WTC11 (cell line): ENCODE measurements at regions not wholly inside any gene's neighbourhood (a gene's known extent, or its start where the extent isn't known, plus 50 kb on each side); places are given as distances from the start of the nearest gene placed in this dataset.

Experiments used
- ATAC-seq: fragments of 200-7000 bp; cut with Tn5 transposase; 2 replicates; pipeline ENCODE4 v1.10.0; 2021; ENCODE audit warnings: mild to moderate bottlenecking, moderate library complexity
- CTCF ChIA-PET: fragments of 300-600 bp; sonication (Branson Sonifier 250); formaldehyde crosslinking; loops from one replicate; lab custom pipeline; 2021; ENCODE audit warnings: antibody characterized with exemption; lab: Charles Lee
- POLR2A ChIA-PET: fragments of 350-600 bp; sonication (Branson Sonifier 250); formaldehyde crosslinking; loops from one replicate; lab custom pipeline; 2021; ENCODE audit warnings: antibody characterized with exemption; lab: Charles Lee
- DNase-seq: peaks from one replicate; pipeline ENCODE4 v3.0.0; 2021; ENCODE audit warnings: low spot score
- H3K27ac Mint-ChIP-seq: 2 replicates; pipeline ENCODE4 v1.8.0; 2021; ENCODE audit warnings: mixed read lengths
- H3K27me3 Mint-ChIP-seq: 2 replicates; pipeline ENCODE4 v1.8.0; 2021; ENCODE audit warnings: low read depth, mild to moderate bottlenecking, moderate library complexity, mixed read lengths
- H3K36me3 Mint-ChIP-seq: 2 replicates; pipeline ENCODE4 v1.8.0; 2021; ENCODE audit warnings: mixed read lengths
- H3K4me1 Mint-ChIP-seq: 2 replicates; pipeline ENCODE4 v1.8.0; 2022; ENCODE audit warnings: mixed read lengths
- H3K4me3 Mint-ChIP-seq: 2 replicates; pipeline ENCODE4 v1.8.0; 2021; ENCODE audit warnings: mild to moderate bottlenecking, moderate library complexity, mixed read lengths
- H3K9me3 Mint-ChIP-seq: 2 replicates; pipeline ENCODE4 v1.8.0; 2021; ENCODE audit warnings: mixed read lengths
- EMX1 ChIP-seq: fragments of 250-450 bp; sonication (Bioruptor Pico); IDR thresholded peaks from 2 replicates; pipeline ENCODE4 v1.8.0; 2021; ENCODE audit warnings: mild to moderate bottlenecking
- FOXK1 ChIP-seq: sonication (generic); formaldehyde crosslinking; IDR thresholded peaks from 2 replicates; pipeline ENCODE4 v1.8.0; 2022; ENCODE audit warnings: mild to moderate bottlenecking, moderate library complexity, missing genetic modification reagents
- FOXP1 ChIP-seq: sonication (generic); formaldehyde crosslinking; IDR thresholded peaks from 2 replicates; pipeline ENCODE4 v1.8.0; 2022; ENCODE audit warnings: missing genetic modification reagents, mild to moderate bottlenecking, moderate library complexity, borderline replicate concordance
- HMGA2 ChIP-seq: fragments of 250-450 bp; sonication (Bioruptor Pico); IDR thresholded peaks from 2 replicates; pipeline ENCODE4 v1.4.0; 2021; ENCODE audit warnings: mild to moderate bottlenecking, moderate library complexity
- IRF2 ChIP-seq: sonication (generic); formaldehyde crosslinking; IDR thresholded peaks from 2 replicates; pipeline ENCODE4 v1.8.0; 2022; ENCODE audit warnings: low read depth, missing genetic modification reagents, borderline replicate concordance
- KAT7 ChIP-seq: sonication (generic); formaldehyde crosslinking; IDR thresholded peaks from 2 replicates; pipeline ENCODE4 v1.8.1; 2023; ENCODE audit warnings: missing genetic modification reagents, mild to moderate bottlenecking, borderline replicate concordance
- NR2C2 ChIP-seq: sonication (generic); formaldehyde crosslinking; IDR thresholded peaks from 2 replicates; pipeline ENCODE4 v1.8.0; 2022; ENCODE audit warnings: mild to moderate bottlenecking, missing genetic modification reagents
- OVOL2 ChIP-seq: fragments of 250-450 bp; sonication (Bioruptor Pico); IDR thresholded peaks from 2 replicates; pipeline ENCODE4 v1.9.0; 2021; ENCODE audit warnings: mild to moderate bottlenecking, borderline replicate concordance
- RORB ChIP-seq: fragments of 250-450 bp; sonication (Bioruptor Pico); IDR thresholded peaks from 2 replicates; pipeline ENCODE4 v1.9.0; 2021; ENCODE audit warnings: mild to moderate bottlenecking
- TEAD4 ChIP-seq: sonication (generic); formaldehyde crosslinking; IDR thresholded peaks from 2 replicates; pipeline ENCODE4 v1.8.0; 2022; ENCODE audit warnings: mild to moderate bottlenecking, missing genetic modification reagents
- ZBTB21 ChIP-seq: sonication (generic); formaldehyde crosslinking; IDR thresholded peaks from 2 replicates; pipeline ENCODE4 v1.8.1; 2023; ENCODE audit warnings: mild to moderate bottlenecking, missing genetic modification reagents, borderline replicate concordance
- ZNF263 ChIP-seq: sonication (generic); formaldehyde crosslinking; IDR thresholded peaks from 2 replicates; pipeline ENCODE4 v1.8.1; 2022; ENCODE audit warnings: low read depth, mild to moderate bottlenecking, moderate library complexity, missing genetic modification reagents
- TF ChIP-seq, protein P1 (sequence below): sonication (generic); formaldehyde crosslinking; IDR thresholded peaks from 2 replicates; pipeline ENCODE4 v1.8.1; 2022; ENCODE audit warnings: missing genetic modification reagents, borderline replicate concordance
- TF ChIP-seq, protein P2 (sequence below): sonication (generic); formaldehyde crosslinking; IDR thresholded peaks from 2 replicates; pipeline ENCODE4 v1.8.1; 2022; ENCODE audit warnings: mild to moderate bottlenecking, missing genetic modification reagents, moderate library complexity, borderline replicate concordance
- TF ChIP-seq, protein P3 (sequence below): sonication (generic); formaldehyde crosslinking; IDR thresholded peaks from 2 replicates; pipeline ENCODE4 v1.8.1; 2023; ENCODE audit warnings: mild to moderate bottlenecking, moderate library complexity, missing genetic modification reagents
- TF ChIP-seq, protein P4 (sequence below): sonication (generic); formaldehyde crosslinking; IDR thresholded peaks from 2 replicates; pipeline ENCODE4 v1.8.1; 2023; ENCODE audit warnings: mild to moderate bottlenecking, missing genetic modification reagents
- TF ChIP-seq, protein P5 (sequence below): fragments of 250-450 bp; sonication (Bioruptor Pico); IDR thresholded peaks from 2 replicates; pipeline ENCODE4 v1.9.0; 2021; ENCODE audit warnings: mild to moderate bottlenecking
- TF ChIP-seq, protein P6 (sequence below): fragments of 250-450 bp; sonication (Bioruptor Pico); IDR thresholded peaks from 2 replicates; pipeline ENCODE4 v1.9.0; 2021; ENCODE audit warnings: moderate library complexity, mild to moderate bottlenecking, inconsistent platforms, borderline replicate concordance
- TF ChIP-seq, protein P7 (sequence below): fragments of 250-450 bp; sonication (Bioruptor Pico); IDR thresholded peaks from 2 replicates; pipeline ENCODE4 v2.1.2; 2022; ENCODE audit warnings: mild to moderate bottlenecking, moderate library complexity
- TF ChIP-seq, protein P8 (sequence below): sonication (generic); formaldehyde crosslinking; IDR thresholded peaks from 2 replicates; pipeline ENCODE4 v1.8.0; 2022; ENCODE audit warnings: mild to moderate bottlenecking, missing genetic modification reagents
- TF ChIP-seq, protein P9 (sequence below): sonication (generic); formaldehyde crosslinking; IDR thresholded peaks from 2 replicates; pipeline ENCODE4 v1.8.1; 2022; ENCODE audit warnings: low read depth, mild to moderate bottlenecking, moderate library complexity, missing genetic modification reagents, borderline replicate concordance
- TF ChIP-seq, protein P10 (sequence below): fragments of 200-600 bp; IDR thresholded peaks from 2 replicates; pipeline ENCODE4 v1.8.0; 2022; ENCODE audit warnings: antibody characterized with exemption

DNA sequence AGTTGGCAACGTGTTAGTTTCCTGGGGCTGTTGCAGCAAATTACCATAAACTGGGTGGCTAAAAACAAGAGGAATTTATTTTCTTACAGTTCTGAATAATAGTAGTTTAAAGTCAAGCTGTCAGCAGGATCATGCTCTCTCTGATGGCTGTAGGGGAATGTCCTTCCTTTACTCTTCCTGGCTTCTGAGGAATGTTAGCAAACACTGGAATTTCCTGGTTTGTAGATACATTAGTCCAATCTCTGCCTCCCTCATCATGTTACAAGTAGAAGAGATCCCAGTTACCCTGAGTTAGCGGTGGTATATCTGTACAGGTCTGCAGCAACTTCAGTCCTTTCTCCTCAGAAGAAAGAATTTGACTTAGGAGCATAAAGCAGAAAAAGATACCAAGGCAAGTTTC, 2249.1 kb downstream of the NCAM2 start (continued):
- TF ChIP-seq, protein P1, sequence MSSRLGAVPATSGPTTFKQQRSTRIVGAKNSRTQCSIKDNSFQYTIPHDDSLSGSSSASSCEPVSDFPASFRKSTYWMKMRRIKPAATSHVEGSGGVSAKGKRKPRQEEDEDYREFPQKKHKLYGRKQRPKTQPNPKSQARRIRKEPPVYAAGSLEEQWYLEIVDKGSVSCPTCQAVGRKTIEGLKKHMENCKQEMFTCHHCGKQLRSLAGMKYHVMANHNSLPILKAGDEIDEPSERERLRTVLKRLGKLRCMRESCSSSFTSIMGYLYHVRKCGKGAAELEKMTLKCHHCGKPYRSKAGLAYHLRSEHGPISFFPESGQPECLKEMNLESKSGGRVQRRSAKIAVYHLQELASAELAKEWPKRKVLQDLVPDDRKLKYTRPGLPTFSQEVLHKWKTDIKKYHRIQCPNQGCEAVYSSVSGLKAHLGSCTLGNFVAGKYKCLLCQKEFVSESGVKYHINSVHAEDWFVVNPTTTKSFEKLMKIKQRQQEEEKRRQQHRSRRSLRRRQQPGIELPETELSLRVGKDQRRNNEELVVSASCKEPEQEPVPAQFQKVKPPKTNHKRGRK (CRISPR knock-in tag) = no peak
- TF ChIP-seq HMGA2 (CRISPR knock-in tag) (no peak), ZBTB21 (CRISPR knock-in tag) (no peak), ZNF263 (CRISPR knock-in tag) (no peak), RORB (CRISPR knock-in tag) (no peak)
- TF ChIP-seq, protein P2, sequence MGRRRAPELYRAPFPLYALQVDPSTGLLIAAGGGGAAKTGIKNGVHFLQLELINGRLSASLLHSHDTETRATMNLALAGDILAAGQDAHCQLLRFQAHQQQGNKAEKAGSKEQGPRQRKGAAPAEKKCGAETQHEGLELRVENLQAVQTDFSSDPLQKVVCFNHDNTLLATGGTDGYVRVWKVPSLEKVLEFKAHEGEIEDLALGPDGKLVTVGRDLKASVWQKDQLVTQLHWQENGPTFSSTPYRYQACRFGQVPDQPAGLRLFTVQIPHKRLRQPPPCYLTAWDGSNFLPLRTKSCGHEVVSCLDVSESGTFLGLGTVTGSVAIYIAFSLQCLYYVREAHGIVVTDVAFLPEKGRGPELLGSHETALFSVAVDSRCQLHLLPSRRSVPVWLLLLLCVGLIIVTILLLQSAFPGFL (CRISPR knock-in tag) = no peak
- TF ChIP-seq, protein P3, sequence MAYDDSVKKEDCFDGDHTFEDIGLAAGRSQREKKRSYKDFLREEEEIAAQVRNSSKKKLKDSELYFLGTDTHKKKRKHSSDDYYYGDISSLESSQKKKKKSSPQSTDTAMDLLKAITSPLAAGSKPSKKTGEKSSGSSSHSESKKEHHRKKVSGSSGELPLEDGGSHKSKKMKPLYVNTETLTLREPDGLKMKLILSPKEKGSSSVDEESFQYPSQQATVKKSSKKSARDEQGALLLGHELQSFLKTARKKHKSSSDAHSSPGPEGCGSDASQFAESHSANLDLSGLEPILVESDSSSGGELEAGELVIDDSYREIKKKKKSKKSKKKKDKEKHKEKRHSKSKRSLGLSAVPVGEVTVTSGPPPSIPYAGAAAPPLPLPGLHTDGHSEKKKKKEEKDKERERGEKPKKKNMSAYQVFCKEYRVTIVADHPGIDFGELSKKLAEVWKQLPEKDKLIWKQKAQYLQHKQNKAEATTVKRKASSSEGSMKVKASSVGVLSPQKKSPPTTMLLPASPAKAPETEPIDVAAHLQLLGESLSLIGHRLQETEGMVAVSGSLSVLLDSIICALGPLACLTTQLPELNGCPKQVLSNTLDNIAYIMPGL (CRISPR knock-in tag) = no peak
- TF ChIP-seq, protein P4, sequence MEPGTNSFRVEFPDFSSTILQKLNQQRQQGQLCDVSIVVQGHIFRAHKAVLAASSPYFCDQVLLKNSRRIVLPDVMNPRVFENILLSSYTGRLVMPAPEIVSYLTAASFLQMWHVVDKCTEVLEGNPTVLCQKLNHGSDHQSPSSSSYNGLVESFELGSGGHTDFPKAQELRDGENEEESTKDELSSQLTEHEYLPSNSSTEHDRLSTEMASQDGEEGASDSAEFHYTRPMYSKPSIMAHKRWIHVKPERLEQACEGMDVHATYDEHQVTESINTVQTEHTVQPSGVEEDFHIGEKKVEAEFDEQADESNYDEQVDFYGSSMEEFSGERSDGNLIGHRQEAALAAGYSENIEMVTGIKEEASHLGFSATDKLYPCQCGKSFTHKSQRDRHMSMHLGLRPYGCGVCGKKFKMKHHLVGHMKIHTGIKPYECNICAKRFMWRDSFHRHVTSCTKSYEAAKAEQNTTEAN (CRISPR knock-in tag) = no peak
- TF ChIP-seq, protein P5, sequence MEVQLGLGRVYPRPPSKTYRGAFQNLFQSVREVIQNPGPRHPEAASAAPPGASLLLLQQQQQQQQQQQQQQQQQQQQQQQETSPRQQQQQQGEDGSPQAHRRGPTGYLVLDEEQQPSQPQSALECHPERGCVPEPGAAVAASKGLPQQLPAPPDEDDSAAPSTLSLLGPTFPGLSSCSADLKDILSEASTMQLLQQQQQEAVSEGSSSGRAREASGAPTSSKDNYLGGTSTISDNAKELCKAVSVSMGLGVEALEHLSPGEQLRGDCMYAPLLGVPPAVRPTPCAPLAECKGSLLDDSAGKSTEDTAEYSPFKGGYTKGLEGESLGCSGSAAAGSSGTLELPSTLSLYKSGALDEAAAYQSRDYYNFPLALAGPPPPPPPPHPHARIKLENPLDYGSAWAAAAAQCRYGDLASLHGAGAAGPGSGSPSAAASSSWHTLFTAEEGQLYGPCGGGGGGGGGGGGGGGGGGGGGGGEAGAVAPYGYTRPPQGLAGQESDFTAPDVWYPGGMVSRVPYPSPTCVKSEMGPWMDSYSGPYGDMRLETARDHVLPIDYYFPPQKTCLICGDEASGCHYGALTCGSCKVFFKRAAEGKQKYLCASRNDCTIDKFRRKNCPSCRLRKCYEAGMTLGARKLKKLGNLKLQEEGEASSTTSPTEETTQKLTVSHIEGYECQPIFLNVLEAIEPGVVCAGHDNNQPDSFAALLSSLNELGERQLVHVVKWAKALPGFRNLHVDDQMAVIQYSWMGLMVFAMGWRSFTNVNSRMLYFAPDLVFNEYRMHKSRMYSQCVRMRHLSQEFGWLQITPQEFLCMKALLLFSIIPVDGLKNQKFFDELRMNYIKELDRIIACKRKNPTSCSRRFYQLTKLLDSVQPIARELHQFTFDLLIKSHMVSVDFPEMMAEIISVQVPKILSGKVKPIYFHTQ (CRISPR knock-in tag) = no peak
- TF ChIP-seq, protein P6, sequence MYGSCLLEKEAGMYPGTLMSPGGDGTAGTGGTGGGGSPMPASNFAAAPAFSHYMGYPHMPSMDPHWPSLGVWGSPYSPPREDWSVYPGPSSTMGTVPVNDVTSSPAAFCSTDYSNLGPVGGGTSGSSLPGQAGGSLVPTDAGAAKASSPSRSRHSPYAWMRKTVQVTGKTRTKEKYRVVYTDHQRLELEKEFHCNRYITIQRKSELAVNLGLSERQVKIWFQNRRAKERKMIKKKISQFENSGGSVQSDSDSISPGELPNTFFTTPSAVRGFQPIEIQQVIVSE = no peak

DNA sequence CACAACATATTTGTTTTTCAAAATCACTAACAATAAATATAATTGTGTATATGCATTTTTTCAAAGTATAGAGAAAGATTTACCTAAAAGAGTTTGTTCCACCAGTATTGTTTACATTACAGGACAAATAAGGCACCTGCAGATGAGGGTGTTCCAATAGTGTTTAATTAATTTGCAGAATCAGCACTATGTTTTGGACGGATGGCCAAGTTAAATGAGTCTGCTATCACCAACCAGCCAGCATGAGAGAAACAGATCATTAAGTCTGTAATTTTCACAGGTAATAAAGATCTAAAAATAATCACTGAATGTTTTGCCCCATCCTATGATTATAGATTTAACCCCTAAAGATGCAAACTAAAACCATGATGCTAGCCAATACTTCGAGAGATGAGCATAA, 2247.0 kb downstream of the NCAM2 start:
- CTCF ChIA-PET = no interaction called here
- TF ChIP-seq FOXP1 (CRISPR knock-in tag) (no peak), KAT7 (CRISPR knock-in tag) (no peak), FOXK1 (CRISPR knock-in tag) (no peak), NR2C2 (CRISPR knock-in tag) (no peak), OVOL2 (CRISPR knock-in tag) (no peak), IRF2 (no peak), ZBTB21 (CRISPR knock-in tag) (no peak), EMX1 (CRISPR knock-in tag) (no peak), TEAD4 (CRISPR knock-in tag) (no peak)
- TF ChIP-seq, protein P7, sequence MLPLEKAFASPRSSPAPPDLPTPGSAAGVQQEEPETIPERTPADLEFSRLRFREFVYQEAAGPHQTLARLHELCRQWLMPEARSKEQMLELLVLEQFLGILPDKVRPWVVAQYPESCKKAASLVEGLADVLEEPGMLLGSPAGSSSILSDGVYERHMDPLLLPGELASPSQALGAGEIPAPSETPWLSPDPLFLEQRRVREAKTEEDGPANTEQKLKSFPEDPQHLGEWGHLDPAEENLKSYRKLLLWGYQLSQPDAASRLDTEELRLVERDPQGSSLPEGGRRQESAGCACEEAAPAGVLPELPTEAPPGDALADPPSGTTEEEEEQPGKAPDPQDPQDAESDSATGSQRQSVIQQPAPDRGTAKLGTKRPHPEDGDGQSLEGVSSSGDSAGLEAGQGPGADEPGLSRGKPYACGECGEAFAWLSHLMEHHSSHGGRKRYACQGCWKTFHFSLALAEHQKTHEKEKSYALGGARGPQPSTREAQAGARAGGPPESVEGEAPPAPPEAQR (CRISPR knock-in tag) = no peak
- TF ChIP-seq, protein P8, sequence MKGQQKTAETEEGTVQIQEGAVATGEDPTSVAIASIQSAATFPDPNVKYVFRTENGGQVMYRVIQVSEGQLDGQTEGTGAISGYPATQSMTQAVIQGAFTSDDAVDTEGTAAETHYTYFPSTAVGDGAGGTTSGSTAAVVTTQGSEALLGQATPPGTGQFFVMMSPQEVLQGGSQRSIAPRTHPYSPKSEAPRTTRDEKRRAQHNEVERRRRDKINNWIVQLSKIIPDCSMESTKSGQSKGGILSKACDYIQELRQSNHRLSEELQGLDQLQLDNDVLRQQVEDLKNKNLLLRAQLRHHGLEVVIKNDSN (CRISPR knock-in tag) = no peak
- TF ChIP-seq, protein P9, sequence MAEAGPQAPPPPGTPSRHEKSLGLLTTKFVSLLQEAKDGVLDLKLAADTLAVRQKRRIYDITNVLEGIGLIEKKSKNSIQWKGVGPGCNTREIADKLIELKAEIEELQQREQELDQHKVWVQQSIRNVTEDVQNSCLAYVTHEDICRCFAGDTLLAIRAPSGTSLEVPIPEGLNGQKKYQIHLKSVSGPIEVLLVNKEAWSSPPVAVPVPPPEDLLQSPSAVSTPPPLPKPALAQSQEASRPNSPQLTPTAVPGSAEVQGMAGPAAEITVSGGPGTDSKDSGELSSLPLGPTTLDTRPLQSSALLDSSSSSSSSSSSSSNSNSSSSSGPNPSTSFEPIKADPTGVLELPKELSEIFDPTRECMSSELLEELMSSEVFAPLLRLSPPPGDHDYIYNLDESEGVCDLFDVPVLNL (CRISPR knock-in tag) = no peak
- TF ChIP-seq, protein P10, sequence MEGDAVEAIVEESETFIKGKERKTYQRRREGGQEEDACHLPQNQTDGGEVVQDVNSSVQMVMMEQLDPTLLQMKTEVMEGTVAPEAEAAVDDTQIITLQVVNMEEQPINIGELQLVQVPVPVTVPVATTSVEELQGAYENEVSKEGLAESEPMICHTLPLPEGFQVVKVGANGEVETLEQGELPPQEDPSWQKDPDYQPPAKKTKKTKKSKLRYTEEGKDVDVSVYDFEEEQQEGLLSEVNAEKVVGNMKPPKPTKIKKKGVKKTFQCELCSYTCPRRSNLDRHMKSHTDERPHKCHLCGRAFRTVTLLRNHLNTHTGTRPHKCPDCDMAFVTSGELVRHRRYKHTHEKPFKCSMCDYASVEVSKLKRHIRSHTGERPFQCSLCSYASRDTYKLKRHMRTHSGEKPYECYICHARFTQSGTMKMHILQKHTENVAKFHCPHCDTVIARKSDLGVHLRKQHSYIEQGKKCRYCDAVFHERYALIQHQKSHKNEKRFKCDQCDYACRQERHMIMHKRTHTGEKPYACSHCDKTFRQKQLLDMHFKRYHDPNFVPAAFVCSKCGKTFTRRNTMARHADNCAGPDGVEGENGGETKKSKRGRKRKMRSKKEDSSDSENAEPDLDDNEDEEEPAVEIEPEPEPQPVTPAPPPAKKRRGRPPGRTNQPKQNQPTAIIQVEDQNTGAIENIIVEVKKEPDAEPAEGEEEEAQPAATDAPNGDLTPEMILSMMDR = no peak

More for the DNA sequence above, 2247.0 kb downstream of the NCAM2 start:
- Mint-ChIP-seq H3K4me3 (no peak overlapping the region), H3K36me3 (no peaks in the 10 kb centered on the region), H3K27ac (no peak overlapping the region), H3K4me1 (peaks cover 23% of the 10 kb centered on the region), H3K9me3 (0 out of 2 replicates have a peak, but pooled peaks cover 4% of the 10 kb centered on the region), H3K27me3 (no peaks in the 10 kb centered on the region)
- DNase-seq (no peak), ATAC-seq (no peak)
- POLR2A ChIA-PET = no interaction called here
